SKM-1 treated with dmso at 0.1 percent for 144 hours (cell line): ENCODE measurements at regions not wholly inside any gene's neighbourhood (a gene's known extent, or its start where the extent isn't known, plus 50 kb on each side); places are given as distances from the start of the nearest gene placed in this dataset.

ENCODE experiments used
- DNase-seq: peaks from one replicate; lab custom pipeline; 2025; ENCODE audit not compliant: unreplicated experiment; lab: John Stamatoyannopoulos, UW

DNA sequence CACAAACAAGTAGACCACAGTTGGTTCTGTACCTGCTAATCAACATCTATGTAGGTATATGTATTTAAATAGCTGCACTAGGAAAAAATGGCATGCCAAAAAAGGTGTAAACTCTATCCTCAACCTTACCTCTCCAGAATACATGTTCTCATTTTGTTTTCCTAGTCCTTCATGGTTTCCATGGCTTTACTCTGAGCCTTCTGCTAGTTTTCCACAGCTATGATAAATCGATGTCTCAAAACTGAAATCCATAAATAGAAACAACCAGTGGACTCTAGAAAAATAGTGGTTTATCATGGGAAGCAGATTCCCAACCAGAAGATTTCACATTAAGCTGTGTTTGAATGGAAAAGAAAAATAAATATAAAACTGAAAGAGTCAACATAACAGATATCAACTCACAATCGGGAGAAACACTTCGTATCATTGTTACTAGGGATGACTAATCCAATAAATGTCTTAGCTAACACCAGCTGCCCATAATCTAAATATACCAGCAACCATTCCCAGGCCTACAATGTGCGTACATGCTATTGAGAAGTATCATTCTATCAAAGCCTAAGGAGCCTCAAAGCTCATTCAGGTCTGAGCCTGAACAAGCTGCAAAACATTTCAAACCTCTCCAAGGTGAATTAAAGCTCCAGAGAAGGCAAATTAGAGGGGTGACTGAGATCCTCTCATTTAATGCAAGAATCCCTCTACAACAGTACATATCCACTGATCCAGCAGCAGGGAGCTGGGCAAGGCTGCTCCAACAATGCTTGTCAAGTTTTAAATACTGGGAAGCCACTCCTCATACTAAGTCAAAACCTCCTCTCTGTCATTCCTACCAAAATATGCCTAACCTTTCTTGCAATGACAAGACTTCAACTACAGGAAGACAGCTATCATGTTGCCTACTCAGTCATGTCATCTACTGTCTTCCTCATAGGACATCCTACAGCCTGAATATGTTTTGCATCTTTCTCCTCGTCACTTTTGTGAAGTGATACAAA, 90.2 kb downstream of the KCTD12 start:
- no peak for DNase-seq

DNA sequence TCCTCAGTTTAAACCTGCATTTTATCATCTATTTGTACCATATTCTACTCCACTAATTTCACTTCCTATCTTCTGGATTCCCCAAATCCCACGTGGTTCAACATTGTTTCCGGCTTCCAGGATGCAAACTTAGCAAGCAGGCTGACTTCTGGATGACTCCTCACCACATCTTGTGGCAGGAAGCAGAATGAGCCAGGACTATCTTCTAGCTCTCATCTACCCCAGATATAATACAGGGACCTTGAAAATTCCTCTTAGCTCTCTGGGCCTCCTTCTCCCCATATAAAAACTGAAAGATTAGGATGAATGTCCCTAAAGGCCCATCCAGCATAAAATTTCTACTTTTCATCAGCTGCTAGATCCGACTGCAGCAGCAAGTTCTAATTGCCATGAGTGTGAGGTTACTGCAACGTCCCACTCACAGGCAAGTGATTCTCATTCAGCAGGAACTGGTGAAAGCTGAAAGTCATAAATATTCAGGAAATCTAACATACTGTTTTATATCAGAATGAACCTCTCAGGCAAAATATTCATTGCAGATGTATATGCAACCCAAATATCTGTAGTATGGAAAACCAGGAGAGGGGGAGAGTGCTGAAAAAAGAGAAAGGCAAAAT, 93.4 kb downstream of the KCTD12 start:
- DNase-seq: no peak

DNA sequence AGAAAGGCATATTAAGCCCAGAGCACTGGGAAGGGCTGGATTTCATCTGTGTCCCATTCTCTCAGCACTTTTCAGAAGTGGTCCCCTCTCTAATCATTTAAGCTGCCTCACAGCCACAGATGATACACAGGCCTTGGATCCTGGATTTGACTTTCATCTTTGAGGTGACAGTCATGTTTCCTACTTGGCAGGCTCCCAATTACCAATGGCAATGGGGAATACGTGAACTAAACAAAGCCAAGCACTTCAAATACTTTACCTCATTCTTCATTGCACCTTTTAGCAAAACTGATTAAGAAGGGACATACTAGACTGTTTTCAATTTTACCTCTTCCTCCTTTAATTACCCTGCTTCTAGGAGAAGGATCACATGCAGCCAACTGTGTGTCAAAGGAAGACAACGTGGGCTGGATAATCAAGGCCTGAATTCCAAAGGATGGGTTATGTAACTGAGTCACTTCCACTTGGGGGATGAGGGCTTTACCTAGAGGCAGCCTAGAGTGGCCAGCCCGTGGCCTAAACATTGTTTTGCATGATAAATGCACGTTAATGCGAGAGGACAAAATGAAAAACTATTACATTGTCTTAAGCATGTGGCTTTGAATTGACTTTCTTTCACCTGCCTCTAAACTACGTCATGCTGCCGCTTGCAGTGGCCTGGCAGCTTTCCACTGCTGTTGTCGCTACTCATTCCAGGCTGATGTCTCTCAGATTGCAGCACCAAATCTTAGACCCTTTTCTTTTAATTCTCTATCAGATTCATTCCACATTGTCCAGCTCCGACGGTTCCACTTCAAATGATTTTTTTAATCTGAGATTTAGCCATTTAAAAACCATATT, 95.0 kb downstream of the KCTD12 start:
- no peak for DNase-seq

DNA sequence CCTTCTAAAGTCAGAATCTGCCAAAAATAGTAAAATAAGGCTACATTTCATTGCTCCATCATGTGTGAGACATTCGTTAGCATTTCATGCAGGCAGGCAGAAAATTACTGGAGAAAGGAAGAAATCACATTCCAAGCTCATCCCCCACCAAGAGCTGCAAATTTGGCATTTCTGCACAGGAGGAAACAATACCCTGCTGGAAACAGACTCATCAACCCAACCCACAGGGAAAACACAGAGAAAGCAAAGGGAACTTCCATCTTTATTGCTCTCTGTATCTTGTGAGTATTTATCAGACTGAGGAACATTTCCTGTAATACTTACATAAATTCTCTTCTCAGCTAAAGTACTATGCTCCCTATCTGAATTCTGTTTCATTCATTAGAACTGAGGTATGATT, 95.7 kb downstream of the KCTD12 start:
- no peak for DNase-seq

DNA sequence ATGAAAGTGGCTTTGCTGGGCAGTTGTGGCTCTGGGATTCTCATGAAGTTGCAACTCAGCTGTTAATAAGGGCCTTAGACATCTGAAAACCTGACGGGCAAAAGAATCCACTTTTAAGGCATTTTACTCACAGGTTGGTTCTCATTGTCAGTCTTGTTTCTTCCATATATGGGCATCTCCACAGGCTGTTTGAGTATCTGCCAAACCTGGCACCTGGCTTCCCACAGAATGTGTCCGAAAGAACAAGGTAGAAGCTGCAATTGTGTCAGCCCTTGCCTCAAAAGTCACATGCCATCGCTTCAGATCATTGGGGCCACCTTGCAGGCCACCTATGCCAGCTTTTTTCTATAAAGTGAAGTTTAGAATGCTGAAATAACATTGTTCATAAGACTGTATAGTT, 102.4 kb downstream of the KCTD12 start:
- no peak for DNase-seq

DNA sequence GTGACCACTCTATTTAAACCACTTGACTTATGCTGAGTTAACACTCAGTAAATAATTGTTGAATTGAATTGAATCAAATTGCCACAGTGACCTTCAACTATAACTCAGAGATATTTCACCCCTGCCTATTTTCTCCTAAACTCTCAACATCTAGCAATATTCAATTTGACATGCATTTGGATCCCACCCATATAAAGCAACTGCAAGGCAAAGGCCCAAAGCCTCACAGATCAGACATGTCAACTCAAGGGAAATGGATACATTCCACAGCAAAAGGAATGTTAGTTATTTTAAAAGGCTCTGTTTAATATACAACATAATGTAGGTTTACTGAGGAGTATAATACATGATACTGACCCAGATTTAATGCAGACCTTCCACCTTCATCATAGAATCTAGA, 107.4 kb downstream of the KCTD12 start:
- DNase-seq: no peak

DNA sequence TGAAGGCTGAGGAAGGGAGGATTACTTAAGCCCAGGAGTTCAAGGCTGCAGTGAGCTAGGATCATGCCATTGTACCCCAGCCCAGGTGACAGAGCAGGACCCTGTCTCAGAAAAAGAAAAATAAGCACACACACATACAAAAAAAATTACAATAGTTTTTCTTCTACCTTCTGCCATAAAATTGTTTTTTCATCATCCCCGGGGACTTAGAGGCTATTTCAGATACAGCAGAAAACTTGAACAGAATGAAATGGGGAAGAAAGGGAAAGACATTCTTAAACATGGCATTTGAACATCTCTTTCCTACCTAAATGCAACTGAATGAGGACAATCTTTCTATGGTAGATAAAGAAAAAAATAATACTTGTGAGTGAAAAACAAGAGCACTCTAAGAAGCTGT, 109.1 kb downstream of the KCTD12 start:
- no peak for DNase-seq

DNA sequence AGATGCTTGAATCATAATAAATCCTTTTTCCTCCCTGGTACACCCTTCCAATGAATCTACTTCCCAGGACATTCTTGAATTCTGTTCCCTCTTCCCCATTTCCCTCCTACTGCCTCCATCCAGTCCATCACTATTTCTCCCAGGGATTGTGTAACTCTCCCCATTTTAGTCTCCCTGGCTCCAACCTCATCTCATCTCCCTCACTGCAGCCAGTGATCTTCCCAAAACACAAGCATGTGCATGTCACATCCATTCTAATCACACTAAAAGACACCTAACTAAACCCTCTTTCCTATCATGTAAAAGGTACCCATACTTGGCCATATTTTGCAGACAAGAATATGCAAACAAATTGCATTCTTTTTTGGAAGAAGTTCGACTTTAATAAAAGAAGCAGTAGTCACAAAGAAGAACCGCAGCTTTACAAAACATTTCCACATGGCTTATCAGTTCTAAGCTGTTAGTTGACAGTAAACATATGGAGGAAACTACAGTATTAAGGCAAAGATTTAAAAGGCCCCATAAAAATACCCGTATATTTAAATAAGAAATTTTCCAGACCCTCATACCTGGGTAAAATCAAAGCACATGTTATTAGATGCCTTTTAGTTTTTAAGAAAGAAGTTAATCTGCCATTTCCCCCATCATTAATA, 111.0 kb downstream of the KCTD12 start:
- no peak for DNase-seq

DNA sequence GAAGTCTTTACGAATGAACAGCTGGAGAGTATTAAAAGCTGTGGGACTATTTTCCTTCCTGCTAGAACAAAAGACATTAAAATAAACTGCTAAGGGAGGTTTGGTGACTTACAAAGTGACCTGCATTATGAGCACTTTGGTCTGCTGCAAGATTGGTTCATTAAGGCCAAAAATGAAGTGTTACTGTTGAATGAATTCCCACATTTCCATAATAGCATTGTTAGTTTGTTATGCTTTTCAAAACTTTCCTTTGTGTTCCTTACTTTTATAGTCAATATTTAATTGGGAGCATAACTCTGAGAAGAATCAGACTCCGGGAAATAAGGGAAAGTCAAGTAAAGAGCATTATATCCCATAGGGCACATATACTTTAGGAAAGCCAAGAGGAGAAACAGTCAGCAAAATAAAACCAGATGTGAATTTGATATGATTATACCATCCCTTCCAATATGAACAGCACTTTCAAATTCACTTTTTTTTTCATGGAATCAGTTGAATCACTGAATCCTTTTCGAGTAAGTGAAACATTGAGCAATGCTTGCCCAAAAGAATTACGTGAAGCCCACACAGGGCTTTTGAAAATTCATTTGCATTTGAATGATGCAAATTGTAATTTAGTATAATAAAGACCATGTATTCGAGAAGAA, 112.6 kb downstream of the KCTD12 start:
- no peak for DNase-seq

DNA sequence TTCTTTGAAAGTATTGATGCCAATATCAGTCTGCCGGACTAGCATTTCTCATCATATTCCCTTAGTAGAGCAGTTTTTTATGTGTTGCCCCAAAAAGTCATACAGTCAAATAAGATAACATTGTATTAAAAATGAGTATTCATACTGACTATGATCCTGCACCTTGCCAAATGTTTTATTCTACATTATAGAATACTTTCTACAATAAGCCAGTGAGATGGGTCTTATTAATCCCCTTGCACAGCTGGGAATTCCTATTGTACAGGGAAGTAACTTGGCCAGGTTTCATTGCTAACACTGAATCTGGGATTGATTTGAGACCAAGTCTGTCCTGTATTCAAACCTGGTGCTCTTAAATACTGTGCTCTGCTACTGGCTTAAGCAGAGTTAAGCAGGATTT, 114.0 kb downstream of the KCTD12 start:
- no peak for DNase-seq

DNA sequence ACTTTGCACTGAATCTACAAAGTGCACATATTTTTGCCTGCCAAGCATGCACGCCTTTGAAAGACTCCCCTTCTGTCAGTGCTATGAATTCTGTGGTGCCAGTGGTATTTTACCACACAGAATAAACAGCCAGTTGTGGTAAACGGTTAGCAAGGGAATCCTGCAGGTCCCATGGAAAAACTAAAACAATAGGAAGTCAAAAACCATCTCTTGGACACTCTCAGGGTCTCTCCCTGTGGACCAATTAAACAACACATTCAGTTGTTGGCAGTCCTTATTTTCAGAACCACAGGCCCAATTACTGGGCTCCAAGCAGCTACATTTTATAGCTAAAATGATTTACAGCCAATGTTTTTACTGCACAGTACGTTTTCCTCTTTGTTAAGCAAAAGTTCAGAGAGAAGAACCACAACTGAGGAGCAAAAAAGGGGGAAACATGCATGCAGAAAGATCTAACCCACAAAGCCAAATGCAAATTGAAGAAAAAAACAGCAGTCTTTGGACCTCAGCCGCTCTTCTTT, 116.9 kb downstream of the KCTD12 start:
- no peak for DNase-seq

DNA sequence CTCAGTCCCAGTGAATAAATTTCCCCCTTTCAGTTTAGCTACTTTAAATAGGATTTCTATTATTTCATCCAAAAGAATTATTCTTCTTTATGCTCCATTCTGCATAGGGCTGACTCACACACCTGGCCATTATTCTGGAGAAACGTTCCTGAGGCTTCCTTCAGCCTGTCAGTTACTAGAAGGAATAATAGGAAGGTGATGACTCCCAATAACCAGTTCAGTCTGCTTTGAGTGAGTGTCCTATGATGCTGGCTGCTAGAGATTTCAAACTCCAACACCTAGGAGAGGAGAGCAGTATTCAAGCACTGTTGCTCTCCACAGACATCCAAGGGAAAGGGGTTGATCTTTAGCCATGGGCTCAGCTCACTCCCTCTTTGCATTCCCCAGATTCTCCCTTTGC, 117.8 kb downstream of the KCTD12 start:
- no peak for DNase-seq

DNA sequence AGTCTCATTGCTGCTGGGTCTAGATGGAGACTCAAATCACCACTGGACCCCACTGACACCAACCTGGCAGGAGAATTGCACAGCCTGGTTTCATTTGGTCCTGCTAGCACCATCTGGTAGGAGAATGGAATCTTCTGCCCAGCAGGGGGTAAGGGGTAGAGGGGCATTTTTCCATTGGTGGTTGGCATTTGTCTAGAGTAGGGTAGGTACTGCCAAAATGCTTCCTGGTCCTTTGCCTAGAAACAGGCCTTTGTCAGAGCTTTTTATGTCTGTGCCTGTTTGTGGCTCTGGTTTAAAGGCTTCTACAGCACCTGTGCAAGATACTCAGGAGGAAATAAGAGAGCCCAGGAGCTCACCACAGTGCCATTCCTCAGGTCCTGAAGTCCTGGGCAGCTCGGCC, 121.3 kb downstream of the KCTD12 start:
- DNase-seq: no peak

DNA sequence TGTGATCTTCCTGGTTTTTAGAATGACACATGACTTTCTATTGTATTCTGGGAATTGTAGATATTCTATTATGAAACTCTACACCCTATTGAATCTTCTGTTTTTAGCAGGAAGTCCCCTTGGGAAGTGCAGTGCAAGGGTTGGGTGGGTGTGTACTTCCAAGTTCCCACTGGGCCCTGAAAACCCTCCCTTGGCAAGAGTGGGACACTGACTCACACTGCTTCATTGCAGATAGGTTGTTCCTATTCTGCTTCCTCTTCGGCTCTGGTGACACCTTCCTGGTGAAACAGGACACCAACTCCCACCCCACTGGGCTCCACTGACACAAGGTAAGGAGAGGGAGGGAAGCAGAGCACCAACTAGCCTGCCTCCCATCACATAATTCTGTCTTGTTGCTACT, 121.8 kb downstream of the KCTD12 start:
- no peak for DNase-seq

DNA sequence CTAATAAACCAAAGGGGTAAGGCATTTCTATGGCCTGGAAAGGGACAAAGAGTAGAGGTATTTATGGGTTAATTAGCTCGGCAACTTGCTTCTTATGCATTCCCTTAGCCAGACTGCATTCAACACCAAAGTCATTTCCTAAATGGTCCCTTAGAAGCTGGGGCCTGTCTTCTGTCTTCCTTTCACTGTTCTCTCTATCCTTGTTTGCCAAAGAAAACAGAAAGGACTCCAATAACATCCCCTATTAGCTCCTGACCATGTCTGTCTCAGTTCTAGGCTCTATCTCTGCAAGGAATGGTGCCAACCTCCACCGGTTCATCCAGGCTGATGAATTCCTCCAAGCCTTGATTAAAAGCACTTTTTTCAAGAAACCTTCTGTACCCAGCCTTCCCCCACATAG, 123.5 kb downstream of the KCTD12 start:
- DNase-seq: no peak

DNA sequence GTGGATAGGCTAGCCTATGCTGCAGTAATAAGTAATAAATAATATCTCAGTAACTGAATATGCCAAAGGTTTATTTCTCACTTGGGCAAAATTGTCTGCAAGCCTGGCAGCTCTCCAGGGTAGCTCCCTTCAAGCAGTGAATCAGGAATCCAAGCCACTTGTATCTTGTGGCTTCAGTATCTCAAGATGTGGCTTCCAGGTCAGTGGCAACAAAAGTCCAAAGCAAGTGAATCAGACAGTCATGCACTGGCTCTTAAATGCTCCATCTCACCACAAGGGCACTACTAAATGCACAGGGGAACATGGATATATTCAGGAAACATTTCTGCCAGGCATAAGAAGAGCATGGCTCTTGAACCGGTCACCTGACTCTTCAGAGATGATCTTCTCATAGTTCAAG, 126.3 kb downstream of the KCTD12 start:
- no peak for DNase-seq

DNA sequence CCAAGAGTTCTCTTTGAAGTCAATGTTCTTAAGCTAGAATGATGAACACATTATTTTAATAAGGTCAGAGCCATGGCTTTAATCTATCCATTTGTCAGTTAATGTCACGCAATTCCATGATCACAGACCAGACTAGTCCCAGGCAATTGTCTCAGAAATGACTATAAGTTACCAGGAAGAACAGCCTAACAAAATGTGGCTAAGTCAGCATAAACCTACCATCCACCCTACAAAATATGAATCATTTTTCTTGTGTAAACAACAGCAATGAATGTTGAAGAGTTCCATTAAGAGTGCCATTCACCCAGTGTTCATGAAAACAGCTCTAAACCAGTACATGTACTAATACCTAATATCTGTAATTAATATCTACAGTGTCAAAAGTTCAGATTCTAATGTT, 127.5 kb downstream of the KCTD12 start:
- DNase-seq: no peak

DNA sequence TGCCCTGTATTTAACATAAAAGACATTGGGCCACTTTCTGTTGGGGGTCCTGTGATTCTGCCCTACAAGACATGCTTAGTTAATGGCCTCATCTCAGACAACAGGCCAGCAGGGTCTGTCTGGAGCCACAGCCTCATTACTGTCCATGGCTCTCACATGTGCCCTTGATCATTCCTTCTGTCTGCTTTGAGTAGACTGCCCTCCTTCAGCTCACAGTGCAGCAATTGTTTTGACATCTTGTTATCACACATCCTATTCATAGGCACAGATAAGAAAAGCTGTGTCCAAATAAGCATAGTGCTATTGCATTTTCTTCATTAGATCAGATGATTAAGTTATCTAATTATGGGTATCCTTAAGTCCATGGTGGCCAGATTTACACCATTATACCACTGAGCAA, 127.9 kb downstream of the KCTD12 start:
- no peak for DNase-seq

DNA sequence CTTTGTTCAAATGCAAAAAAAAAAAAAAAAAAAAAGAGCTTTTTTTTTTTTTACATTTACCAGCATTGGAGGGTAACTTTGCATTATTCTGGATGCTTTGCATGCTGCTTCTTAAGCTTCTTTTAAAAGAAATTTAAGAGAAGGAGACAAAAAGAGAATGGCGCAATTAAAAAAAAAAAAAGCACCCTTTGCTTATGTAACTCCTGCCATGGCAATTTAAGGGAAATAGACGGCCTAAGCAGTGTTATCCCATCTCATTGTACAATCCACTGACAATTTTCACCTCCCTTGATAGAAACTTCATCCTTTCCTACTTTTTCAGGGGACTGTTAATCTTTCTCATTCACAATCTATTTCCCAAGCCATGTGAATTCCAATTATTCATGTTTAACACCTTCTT, 129.8 kb downstream of the KCTD12 start:
- DNase-seq: peak; percentile 37

DNA sequence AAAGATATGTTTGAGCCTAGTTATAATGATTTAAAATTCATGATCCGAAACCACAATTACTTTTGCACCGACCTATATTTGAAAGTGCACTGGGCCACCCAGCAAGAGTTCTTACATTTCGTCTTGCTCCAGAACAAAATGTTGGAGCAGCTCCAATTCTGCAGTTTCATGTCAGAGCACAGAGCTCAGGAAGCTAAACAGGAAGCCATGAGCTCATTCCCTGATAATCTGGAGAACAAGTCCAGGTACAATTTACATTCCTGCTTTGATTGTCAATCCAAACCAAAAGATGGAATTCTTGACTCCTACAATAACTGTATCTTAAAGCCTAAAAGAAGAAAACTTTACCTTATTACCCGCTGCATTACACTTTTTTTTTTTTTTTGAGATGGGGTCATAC, 131.8 kb downstream of the KCTD12 start:
- no peak for DNase-seq
